HL-60 (cell line): ENCODE measurements at regions not wholly inside any gene's neighbourhood (a gene's known extent, or its start where the extent isn't known, plus 50 kb on each side); places are given as distances from the start of the nearest gene placed in this dataset.

Experiments
- DNase-seq, 2 experiments: peaks; one replicate each; pipeline ENCODE4 v3.0.0-alpha.2; 2010 to 2020; ENCODE audit warnings: low read depth in 1 of 2, low spot score in 1 of 2
- H3K27ac ChIP-seq: fragments of 250-450 bp; sonication (Bioruptor Pico); replicated peaks from 2 replicates; pipeline ENCODE4 v1.5.1; 2020; ENCODE audit warnings: mild to moderate bottlenecking, moderate library complexity
- H3K27me3 ChIP-seq: fragments of 250-450 bp; sonication (Bioruptor Pico); 2 replicates; pipeline ENCODE4 v1.5.1; 2021; ENCODE audit warnings: mild to moderate bottlenecking, moderate library complexity; ENCODE audit not compliant: insufficient read depth, poor library complexity, severe bottlenecking
- H3K4me3 ChIP-seq: replicated peaks from 2 replicates; pipeline ENCODE4 v1.5.1; 2011; ENCODE audit warnings: mild to moderate bottlenecking, control low read depth, low read length; ENCODE audit not compliant: insufficient read depth
- GABPA ChIP-seq: IDR thresholded peaks from 2 replicates; pipeline ENCODE4 v1.6.1; 2012; ENCODE audit warnings: low read depth
- POLR2AphosphoS5 ChIP-seq: IDR thresholded peaks from 2 replicates; pipeline ENCODE4 v1.6.1; 2012; ENCODE audit warnings: low read depth
- REST ChIP-seq: IDR thresholded peaks from 2 replicates; pipeline ENCODE4 v1.6.1; 2012; ENCODE audit warnings: low read depth; ENCODE audit not compliant: insufficient replicate concordance
- SPI1 ChIP-seq: IDR thresholded peaks from 2 replicates; pipeline ENCODE4 v1.6.1; 2012; ENCODE audit warnings: low read depth, mild to moderate bottlenecking, borderline replicate concordance
- TF ChIP-seq, protein P1 (sequence below): IDR thresholded peaks from one replicate; pipeline ENCODE4 v1.5.1; 2011; ENCODE audit warnings: low read length, control low read depth, inconsistent platforms; ENCODE audit not compliant: insufficient read depth

DNA sequence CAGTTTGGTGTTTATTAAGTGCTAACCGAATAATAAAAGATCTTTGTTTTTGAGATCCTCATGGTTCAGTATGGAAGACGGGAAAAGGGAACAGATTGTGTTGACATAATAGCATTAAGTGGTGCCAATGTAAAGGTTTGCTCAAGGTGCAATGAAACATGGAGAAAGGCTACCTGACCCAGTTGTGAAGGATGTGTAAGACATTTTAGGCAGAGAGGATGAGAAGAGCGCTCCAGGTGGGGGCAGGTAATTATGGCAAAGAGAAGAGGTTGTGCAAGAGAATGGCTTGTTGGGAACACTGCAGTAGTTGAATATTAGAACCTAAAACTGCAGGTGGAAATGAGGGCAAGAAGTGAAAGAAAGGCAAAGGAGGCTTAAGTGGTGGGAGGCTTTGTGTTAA is 140.8 kb downstream of the DIPK2A start:
- H3K4me3 ChIP-seq: no peak overlapping the region
- TF ChIP-seq POLR2AphosphoS5 (no peak), GABPA (no peak), REST (no peak), SPI1 (no peak)
- TF ChIP-seq, protein P1, sequence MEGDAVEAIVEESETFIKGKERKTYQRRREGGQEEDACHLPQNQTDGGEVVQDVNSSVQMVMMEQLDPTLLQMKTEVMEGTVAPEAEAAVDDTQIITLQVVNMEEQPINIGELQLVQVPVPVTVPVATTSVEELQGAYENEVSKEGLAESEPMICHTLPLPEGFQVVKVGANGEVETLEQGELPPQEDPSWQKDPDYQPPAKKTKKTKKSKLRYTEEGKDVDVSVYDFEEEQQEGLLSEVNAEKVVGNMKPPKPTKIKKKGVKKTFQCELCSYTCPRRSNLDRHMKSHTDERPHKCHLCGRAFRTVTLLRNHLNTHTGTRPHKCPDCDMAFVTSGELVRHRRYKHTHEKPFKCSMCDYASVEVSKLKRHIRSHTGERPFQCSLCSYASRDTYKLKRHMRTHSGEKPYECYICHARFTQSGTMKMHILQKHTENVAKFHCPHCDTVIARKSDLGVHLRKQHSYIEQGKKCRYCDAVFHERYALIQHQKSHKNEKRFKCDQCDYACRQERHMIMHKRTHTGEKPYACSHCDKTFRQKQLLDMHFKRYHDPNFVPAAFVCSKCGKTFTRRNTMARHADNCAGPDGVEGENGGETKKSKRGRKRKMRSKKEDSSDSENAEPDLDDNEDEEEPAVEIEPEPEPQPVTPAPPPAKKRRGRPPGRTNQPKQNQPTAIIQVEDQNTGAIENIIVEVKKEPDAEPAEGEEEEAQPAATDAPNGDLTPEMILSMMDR: no peak
- no peak overlapping the region for H3K27ac ChIP-seq
- no peaks in the 10 kb centered on the region for H3K27me3 ChIP-seq
- DNase-seq: no peak

DNA sequence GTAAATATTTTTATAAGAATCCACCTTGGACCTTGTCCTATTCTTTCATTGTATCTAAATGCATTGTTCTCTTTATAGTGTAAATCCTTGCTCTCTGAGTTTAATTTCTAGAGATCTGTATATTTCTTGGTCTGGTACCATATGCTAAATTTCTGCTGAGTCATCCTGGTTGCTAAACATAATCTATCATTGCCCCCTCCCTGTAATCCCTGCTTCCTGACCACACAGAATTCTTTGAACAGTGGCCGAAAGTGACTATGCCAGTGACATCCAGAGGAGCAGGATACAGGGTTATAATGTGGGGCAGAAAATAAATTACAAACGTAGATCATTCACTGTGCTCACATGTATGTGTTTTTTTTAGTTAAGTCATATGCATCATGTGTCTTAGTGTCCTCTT is 143.1 kb downstream of the DIPK2A start:
- H3K4me3 ChIP-seq: no peak overlapping the region
- H3K27ac ChIP-seq: no peak overlapping the region
- no peaks in the 10 kb centered on the region for H3K27me3 ChIP-seq
- TF ChIP-seq SPI1 (no peak), GABPA (no peak), POLR2AphosphoS5 (no peak), REST (no peak)
- TF ChIP-seq, protein P1: no peak
- DNase-seq: no peak

GRCh38 chr3:144119633-144120032 is 148.0 kb downstream of the DIPK2A start:
- no peaks in the 10 kb centered on the region for H3K27me3 ChIP-seq
- H3K4me3 ChIP-seq: no peak overlapping the region
- no peak overlapping the region for H3K27ac ChIP-seq
- TF ChIP-seq, protein P1: no peak
- TF ChIP-seq SPI1 (no peak), REST (no peak), GABPA (no peak), POLR2AphosphoS5 (no peak)
- DNase-seq: no peak
